HG03175 (cell line): ENCODE measurements at regions not wholly inside any gene's neighbourhood (a gene's known extent, or its start where the extent isn't known, plus 50 kb on each side); places are given as distances from the start of the nearest gene placed in this dataset.

Source experiments
- ATAC-seq: cut with Tn5 transposase; IDR thresholded peaks from one replicate; pipeline ENCODE4 v1.9.1; 2021; ENCODE audit warnings: mild to moderate bottlenecking, moderate library complexity; ENCODE audit not compliant: unreplicated experiment

DNA sequence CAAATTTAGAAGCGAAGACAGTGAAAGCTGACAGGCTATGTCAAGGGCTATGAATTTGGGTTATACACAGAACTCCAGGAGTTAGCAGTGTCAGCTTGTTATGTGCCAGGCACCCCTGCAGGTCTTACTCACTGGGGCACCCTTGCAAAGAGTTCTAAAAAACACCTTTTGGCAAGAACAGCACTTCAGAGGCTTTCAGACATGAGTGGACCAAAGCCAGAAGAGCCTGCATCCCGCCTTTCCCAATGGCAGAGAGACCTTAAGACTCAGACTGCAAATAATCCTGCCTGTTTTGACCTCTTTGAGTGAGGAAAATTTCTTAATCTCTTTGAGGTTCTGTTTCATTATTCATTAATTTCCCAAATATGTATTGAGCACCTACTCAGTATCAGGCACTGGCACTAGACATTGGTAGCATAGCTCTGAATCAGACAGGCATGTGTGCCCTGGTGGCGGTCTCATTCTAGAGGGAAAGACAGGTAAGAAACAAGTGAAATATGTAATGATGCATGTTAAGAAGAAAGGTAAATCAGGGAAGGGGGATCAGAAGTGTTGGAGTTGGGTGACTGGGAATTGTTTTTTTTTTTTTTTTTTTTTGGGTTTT lies 280.0 kb downstream of the KBTBD8 start:
- ATAC-seq: no peak

- no peak for ATAC-seq
Observed at GRCh38 chr3:67286586-67286985, 288.5 kb downstream of the KBTBD8 start.

GRCh38 chr3:67288466-67289106 lies 290.5 kb downstream of the KBTBD8 start:
- ATAC-seq: no peak

GRCh38 chr3:67289626-67290025 lies 291.5 kb downstream of the KBTBD8 start:
- no peak for ATAC-seq

DNA sequence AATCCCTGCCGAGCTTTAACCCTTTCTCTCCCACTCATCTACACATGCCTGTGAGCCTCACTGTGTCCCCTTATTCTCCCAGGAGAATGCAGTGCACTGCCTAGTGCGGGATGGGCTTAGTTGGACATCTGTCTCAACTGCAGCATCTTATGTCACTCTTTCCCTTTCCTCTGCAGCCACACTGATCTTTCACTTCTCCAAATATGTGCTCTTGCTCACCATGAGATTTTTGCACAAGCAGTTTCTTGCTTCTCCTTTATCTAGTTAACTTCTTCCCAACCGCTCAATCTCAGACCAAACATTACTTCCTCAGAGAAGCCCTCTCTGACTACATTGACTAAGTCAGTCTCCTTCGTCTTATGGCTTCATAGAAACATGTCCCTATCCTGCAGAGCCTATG lies 292.3 kb downstream of the KBTBD8 start:
- ATAC-seq: peak; percentile 63

DNA sequence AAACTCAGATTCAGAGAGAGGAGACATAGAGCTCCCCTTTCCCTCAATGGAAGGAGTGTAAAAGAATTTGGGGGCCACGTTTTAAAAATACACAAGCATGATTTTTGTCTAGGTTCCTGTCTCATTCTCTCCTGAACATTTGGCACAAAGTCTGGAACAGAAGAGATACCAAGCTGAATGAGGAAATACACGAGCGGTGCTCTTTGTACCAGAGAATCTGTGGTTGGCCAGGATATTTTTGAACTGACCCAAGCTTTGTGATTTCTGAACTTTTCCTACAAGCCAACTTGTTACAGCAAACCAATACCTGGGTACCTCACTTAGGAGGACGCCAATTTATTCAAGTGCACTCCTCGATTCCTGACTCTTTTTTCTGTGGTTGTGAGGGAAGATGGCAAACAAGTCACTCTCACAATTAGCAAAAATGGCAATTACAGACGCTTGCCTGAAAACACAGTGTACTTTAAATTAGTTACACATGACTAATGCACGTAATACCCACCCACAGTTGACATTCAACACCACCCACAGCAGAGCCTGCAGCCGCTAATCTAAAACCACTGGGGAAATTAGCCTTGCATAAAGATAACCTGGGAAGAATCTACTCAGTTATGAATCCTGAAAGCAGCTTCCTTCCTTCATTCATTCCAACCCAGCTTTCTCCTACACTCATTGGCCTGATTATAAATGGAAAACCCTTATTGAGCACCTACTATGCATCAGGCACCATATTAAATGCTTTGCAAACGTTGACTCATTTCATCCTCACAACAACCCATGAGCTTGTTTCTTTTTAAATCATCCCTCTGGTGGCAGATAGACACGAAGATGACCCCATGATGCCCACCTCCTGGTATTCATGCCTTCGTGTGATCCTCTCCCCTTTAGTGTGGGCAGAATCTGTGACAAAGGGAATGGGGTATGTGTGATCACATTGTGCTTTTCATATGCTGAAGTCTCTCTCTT lies 293.5 kb downstream of the KBTBD8 start:
- no peak for ATAC-seq

DNA sequence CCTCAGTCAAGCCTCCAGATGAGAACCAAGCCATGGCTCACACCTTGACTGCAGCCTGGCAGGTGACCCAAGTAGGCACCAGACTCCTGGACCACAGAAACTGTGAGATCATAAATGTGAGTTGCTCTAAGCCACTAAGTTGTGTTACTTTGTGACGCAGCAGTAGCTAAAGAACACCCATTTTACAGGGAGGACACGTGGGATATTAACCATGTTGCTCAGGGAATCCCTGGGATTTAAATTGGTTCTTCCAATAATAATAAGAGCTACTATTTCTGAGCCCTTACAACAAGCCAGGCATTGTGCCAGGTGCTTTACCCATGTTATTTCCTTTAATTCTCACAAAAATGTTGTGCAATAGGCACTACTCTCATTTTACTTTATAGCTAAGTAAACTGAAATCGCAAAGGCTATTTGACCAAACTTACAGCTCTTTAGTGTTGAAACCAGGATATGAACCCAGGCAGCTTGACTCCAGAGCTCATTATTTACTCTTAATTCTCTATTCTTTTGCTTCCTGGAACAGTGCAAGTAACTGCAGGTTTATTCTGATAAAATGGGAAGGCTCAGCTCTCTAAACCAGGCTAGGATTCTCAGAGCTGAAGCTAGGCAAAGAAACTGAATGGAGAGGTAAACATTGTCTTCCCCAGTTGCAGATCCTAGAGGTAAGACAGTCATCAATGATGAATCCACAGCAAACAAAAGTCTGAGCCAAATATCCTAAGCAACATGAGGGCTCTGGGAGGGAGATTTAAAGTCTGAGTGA lies 294.4 kb downstream of the KBTBD8 start:
- ATAC-seq: no peak

- no peak for ATAC-seq
Observed at GRCh38 chr3:67294341-67294740, 296.2 kb downstream of the KBTBD8 start.

GRCh38 chr3:67296039-67296892 lies 298.2 kb downstream of the KBTBD8 start:
- ATAC-seq: no peak

- no peak for ATAC-seq
Observed at GRCh38 chr3:67297715-67298475, 299.8 kb downstream of the KBTBD8 start.

GRCh38 chr3:67301556-67301955 lies 303.4 kb downstream of the KBTBD8 start:
- ATAC-seq: no peak

GRCh38 chr3:67302489-67302888 lies 304.4 kb downstream of the KBTBD8 start:
- no peak for ATAC-seq

- no peak for ATAC-seq
Observed at GRCh38 chr3:67305160-67305559, 307.1 kb downstream of the KBTBD8 start.

GRCh38 chr3:67305922-67306321 lies 307.8 kb downstream of the KBTBD8 start:
- no peak for ATAC-seq

DNA sequence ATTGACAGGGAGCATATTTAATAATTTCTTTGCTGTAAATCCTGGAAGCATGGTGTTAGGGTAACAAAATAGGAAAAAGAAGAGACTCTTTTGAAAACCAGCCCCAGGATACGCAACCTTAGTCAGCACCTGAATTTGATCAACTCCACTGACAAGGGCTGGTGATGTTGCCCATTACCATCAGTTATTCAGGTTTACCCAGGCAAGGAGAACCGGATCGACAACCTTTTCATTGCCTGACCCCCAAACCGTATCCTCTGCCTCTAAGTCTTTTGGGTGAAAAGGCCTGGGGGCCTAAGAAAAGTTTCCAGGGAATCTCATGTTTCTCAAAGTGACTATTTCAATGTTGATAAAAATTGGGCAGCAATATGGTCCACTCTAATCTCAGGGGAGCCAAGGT lies 313.3 kb downstream of the KBTBD8 start:
- ATAC-seq: no peak

- ATAC-seq: no peak
Observed at GRCh38 chr3:67312155-67312554, 314.0 kb downstream of the KBTBD8 start.

DNA sequence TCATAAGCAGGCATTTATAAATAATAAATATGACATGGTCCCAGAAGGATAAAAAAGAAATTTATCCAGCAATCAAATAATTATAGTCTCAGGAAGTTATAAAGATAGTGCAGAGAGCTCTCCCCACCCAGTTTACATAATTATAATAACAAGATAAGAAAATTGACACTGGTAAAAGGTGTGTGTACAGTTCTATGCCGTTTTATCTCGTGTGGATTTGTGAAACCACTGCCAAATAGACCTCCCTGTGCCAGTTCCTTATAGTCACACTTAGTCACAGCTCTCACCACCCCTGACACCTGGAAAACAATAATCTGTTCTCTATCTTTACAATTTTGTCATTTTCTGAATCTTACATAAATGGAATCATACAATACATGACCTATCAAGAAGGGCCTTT lies 320.1 kb downstream of the KBTBD8 start:
- ATAC-seq: no peak

DNA sequence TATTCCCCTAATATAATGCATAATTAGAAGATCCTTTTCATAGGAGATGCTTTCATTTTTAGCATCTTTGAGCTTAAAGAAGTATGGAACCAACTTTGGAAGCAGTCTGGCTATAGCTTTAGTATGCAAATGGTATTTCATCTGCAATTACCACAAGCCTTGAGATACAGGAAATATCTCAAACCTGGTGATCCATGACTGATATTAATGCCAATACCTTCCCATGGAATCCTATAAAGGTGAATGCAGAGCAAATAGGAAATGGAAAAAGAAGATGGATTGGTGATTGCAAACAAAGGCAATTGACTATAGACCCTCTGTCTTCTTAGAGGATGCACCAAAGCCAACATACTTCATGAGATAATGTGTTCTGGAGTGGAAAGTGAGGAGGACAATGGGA lies 326.4 kb downstream of the KBTBD8 start:
- ATAC-seq: no peak
